HG02678 (cell line): ENCODE measurements at regions not wholly inside any gene's neighbourhood (a gene's known extent, or its start where the extent isn't known, plus 50 kb on each side); places are given as distances from the start of the nearest gene placed in this dataset.

ENCODE experiments used
- ATAC-seq: cut with Tn5 transposase; IDR thresholded peaks from one replicate; pipeline ENCODE4 v1.9.1; 2021; ENCODE audit warnings: mild to moderate bottlenecking, moderate library complexity; ENCODE audit not compliant: unreplicated experiment

DNA sequence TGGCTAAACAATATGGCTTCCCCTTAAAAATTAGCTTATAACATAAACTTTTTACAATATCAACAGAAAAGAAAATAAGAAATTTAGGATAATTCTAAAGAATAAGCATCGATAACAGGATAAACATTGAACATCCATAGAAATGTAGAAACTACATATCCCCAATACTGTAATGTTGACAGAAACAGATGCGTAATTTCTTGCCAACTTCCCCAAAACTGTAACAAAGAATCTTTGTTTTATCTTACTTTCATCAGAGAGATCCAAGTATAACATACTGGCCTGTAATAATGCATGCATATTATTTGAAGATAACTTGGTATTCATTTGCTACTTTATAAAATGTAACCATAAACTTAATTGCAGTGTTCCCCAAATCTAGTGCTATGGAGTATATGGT is 339.9 kb downstream of the ARL4A start:
- no peak for ATAC-seq

DNA sequence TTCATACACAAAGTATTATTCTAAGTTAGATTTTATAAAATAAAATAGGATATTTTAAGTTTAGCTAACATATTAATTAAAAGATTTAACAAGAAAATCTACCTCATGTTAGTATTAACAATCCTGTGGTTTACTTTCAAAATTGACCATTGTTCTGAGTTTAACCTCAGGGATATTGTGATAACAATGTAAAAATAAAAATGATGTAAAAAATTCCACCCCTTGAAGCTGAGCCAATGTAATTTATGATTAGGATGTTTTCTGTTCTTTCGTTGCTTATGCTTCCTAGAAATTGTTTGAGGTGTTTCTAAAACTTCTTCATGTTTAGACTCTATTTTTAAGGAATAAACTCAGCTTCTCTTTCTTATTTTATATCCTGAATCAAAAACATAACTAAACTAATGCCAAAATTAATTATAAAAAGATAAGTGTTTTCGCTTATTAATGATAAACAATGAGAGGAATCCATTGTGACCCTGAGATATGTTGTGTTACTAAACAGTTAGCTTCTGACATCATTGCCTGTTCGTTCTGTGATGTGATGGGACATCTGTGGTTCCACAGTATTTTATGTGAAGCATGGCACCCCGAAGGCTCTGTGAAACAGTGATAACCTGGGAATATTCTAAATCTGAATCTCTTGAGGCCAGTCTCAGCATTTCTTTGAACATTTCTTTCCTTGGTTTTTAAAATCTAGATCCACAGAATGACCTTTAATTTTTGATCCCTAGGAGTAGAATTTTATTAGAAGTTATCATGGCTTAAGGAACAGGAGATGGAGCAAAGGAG is 340.8 kb downstream of the ARL4A start:
- no peak for ATAC-seq

DNA sequence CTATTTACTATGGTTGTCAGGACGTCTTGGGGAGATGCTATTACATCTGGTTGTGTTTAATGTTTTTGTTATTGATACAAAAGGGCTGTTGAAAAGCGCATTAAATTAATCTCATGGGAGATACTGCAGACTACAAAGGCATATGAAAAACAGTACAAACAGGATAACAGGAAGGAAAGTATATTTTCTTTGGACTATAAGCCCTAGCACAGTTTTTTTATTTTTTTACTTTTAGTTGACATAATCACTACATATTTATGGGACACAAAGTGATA is 341.3 kb downstream of the ARL4A start:
- ATAC-seq: no peak

DNA sequence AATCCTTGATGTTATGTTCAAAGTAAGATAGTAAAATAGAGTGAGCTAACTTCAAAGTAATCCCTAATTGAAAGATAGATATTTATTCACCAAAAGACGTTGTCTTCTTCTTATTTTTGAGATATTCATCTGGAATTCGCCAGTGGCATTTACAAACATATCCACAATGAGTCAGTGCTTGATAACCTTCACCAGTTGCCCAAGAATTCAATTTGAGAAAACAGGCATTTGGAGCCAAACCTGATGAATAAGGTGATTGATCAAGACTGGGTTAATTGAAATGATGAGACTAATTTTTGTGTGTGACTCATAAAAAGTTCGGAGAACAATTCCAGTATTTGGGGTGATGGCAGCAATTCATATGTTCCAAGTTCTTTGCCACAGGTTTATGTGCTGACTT is 344.0 kb downstream of the ARL4A start:
- no peak for ATAC-seq

DNA sequence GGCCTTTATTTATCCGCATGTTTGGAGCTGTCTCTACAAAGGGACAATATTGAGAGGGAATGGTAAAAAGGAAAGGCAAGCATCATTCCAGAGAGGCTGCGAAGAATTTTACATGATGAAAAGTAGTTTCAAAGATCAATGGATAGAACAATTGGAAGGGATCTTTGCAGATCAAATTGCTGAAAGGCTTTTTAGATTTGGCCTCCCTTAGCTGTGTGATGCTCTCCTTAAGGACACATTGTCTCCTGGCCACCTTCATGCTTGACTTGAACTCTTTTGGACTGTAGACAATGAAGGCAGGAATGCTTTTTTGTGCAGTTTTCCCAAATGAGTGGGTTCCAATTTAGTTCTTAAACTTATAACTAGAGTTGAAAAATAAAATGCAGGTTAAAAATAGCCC is 344.7 kb downstream of the ARL4A start:
- no peak for ATAC-seq

DNA sequence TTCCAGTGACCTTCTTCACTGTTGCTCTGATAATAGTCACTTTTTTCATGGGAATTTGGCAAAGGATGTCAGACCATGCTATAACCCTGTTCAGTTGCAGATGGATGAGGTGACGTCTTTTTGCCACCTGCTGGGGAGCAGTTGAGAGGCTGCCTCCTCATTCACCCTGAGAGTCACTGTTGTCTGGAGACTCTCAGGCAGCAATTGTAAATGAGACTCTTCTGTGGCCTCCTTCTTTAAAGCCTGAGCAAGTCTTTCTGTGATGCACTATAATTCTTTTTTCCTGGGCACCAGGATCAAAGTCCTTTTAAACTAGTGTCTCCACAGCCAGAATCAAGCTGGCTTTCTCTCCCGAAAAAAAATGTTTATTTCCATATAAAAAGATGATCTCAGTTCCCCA is 345.1 kb downstream of the ARL4A start:
- ATAC-seq: no peak

DNA sequence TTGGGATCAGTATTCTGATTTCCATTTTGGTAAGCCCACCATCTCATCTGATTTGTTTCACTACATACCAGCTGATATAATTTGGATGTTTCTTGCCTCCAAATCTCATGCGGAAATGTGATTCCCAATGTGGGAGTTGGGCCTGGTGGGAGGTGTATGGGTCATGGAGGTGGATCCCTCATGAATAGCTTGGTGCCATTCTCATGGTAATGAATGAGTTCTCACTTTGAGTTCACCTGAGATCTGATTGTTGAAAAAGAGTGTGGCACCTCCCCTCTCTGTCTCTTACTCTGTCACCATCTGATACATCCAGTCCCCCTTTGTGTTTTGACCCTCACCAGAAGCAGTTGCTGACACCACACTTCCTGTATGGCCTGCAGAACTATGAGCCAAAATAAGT is 347.3 kb downstream of the ARL4A start:
- no peak for ATAC-seq

DNA sequence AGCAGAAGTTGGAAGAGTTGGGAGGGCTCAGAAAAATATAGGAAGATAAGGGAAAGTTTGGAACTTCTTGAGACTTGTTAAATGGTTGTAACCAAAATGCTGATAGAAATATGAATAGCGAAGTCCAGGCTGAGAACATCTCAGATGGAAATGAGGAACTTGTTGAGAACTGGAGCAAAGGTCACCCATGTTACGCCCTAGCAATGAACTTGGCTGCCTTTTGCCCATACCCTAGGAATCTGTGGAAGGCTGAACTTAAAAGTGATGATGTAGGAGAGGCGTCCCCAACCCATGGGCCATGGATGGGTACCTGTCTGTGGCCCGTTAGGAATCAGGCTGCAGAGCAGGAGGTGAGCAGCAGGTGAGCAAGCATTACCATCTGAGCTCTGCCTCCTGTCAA is 347.8 kb downstream of the ARL4A start:
- ATAC-seq: no peak

DNA sequence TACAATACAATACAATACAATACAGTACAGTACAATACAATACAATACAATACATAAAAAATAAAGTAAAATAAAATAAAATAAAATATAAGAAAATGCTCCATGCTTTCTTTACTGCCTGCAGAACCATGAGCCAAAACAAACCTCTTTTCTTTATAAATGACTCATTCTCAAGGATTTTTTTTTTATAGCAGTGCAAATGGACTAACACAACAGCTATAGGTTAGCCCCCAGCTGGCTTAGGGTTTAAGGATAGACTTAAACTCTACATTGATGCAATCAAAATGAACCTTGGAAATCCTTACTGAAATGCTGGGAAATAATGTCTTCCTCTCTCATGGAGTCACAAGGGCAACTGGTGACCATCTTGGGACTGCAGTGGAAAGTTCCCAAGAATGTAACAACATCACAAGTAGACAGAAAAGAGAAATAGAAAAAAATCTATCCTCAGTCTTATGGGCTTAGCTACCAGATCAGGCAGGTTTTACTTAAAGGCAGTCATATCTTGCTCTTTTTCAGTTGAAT is 348.9 kb downstream of the ARL4A start:
- ATAC-seq: no peak

DNA sequence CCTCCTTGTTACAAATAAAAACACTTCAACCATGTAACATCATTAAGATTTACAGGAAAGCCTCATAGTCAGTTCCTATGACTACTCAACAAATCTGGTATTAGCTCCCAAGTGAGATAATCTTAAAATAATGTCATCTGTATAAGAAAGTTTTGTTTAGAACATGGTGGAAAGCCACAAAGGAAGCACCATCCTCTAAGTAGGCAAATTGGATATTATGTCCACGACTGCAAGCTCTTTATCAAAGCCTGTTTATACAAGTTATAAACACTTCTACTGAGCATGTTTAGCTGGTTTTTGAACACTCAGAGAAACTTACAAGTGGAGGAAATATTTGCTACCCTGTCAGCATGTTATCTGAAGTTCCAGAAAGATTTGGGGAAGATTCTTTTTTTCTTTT is 349.8 kb downstream of the ARL4A start:
- ATAC-seq: no peak

DNA sequence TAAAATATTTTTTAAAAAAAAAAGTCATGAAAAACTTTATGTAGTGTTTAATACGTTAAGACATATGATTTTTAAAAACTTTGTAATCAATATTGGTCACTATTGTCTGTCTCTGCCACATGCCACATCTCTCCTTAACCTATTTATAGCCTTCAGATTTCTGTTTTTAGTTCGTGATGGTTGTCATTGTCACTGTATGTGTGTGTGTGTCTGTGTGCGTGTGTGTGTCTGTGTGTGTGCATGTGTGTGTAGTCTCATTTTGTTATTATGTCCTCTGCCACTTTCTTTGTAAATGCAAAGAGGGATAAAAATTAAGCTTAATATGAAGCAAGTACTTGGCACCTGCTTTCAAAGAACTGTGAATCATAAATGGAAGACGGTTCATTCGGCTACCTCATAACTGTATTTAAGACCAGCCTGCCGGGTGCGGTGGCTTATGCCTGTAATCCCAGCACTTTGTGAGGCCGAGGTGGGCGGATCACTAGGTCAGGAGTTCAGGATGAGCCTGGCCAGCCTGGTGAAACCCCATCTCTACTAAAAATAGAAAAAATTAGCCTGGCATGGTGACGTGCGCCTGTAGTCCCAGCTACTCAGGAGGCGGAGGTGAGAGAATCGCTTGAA is 354.0 kb downstream of the ARL4A start:
- no peak for ATAC-seq

DNA sequence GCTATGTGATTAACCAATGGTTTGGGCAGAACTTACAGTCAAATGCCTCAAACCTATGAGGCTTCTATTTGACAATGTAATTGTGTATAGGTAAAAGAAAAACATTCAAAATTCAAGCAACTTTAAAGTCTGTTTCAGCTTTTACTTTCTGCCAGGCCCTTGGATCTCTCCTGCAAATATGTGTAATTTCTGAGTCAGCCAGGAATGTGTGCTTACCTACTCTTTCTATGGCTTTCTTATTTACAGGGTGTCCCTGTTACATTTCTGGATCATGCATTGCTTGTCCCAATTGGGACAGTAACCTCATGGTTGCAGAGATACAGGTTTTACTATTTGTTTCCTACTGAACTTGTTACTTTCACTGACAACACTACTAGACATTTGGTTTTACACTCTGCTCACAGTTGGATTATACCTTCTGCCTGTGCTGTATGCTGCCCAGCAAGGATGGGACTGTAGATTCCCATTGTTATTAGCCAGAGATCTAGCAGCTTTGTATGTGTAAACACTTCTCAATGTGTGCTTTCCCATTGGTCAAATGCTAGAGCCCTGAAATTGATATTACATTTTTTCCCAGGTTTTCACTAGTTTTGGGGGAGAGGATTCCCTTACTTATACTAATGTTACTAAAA is 355.3 kb downstream of the ARL4A start:
- no peak for ATAC-seq

DNA sequence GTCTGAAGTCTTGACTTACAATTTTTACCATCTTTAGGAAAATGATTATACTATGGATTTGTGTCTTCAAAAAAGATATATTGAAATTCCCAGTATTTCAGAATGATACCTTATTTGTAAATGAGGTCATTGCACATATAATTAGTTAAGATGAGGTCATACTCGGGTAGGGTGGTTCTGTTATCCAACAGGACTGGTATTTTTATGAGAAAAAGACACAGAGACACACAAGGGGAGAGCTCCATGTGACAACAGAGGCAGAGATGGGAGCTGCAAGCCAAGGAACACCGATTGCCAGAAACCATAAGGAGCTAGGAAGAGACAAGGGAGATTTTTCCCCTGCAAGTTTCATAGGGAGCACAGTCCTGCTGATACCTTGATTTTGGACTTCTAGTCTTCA is 356.9 kb downstream of the ARL4A start:
- ATAC-seq: no peak

DNA sequence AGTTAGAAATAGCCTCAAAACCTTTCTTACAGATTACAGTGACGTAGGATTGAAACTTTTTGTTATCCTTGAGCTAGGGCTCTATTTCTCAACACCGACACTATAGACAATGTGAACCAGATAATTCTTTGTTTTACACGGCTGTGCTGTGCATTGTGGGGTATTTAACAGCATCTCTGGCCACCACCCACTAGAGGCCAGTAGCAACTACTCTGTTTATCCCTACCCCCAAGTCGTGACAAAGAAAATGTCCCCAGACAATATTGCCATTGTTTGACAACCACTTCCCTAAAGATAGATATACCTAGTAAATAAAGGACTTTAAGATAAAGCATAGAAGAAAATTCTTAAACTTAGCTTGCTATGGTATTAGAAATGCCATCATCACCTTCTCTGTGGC is 359.6 kb downstream of the ARL4A start:
- ATAC-seq: peak; percentile 56

DNA sequence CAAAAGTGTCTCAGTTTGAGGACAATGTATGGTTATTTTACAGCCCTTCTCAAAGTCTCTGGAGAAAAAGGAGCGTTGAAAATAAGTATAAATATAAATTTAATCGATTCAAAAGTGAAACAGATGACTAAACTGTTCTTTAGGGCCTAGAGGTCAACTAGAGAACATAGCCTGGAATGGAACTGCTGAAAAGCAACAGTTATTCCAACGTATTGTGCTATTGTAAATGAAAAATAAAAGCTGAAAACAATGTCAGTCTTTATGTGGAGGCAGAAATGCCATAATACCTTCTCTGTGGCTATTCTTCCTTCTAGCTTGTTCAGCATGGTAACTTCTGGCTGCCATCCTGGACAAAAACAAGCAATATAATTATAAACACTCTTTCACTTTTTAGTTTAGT is 362.5 kb downstream of the ARL4A start:
- ATAC-seq: no peak

DNA sequence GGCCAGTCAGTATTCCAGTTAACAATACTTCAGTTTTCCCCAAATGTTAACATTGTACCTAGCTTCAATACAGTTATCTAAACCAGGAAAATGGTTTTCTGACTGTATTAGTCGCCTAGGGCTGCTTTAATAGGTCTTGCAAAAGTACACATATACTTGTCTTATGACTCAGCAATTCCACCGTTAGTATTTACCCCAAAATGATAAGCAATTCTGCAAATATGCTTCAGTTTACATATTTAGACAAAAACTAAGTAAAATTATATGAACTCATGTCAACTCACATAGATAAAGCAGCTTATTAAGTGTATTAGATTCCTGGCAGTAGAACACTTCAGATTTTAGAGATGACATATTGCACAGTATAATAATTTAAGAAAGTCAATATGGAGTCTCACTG is 363.3 kb downstream of the ARL4A start:
- ATAC-seq: no peak

DNA sequence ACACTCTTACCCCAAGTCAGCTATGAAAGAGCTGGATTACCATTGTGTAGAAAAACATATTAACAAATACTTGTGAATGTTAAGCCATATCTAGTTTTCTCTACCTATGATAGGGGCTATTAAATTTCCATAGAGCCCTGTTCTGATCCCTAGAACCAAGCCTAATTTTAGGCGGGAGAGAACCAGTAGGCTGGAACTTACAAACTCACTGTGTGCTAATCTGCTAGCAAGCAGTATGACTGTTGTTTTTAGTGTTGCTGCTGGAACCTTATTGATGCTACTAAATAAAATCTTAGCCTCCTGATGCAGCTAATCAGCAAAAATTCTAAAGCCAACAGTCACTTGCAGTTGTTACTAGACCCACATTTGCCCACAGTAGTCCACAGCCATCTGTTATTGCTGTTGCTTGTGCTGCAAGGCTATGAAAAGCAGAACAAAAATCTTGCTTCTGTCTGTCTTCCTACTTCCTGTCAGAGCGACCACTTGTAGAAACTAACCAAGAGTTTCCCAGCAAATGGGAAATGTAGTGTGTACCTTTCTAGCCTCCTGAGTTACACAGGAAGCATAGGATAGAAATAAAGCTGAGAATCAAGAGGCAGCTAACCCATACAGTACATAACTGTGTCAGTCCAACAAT is 368.4 kb downstream of the ARL4A start:
- ATAC-seq: peak; percentile 32

DNA sequence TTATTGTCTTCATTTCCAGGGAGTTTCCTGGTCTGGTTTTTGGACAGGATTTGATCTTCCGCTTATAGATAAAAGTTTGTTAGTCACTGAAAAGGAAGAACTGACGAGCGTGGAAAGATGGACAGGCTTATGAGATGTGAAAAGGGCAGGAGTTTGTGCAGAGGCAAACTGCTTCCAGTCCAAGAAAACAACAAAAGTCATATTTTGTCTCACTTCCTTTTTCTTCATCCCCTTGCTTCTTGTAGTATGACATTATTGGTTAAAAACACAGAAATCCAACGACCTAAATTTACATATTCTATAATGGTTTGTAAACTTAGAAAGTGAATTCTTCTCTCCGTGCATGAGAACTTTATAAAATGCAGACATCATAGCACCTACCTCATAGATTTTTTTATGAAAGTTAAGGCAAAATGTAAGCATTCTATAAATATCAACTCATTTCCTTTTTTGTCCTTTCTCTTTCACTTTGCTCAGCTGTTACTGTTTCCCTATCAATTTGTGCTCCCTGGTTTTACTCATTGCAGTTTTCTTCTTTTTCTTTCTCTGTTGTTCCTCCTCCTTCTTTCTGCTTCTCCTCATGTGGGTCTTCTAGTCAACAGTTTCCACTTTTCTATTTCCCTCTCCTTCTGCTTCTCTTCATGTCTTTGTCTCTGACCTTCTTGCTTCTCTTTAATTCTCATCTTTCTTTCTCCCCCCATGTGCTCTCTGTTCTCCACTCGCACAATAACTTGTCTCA is 370.2 kb downstream of the ARL4A start:
- ATAC-seq: peak; percentile 93

DNA sequence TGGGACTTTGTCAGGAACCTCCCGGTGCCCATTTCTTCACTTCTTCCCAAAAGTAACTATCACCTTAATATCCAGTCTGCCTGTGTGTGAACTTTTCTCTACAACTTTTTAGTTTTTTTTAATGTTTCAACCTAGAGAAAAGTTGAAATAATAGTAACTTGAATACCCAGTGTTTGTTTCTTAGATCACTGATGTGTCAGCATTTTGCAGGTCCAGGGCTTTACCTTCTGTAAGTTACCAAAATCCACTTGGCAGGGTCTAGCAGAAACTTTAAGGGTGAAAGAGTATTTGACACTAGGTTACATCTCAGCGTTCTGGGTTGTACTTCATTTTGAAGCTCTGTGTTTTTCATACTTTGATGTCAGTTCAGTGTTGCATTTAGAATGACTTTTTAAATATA is 372.7 kb downstream of the ARL4A start:
- no peak for ATAC-seq

DNA sequence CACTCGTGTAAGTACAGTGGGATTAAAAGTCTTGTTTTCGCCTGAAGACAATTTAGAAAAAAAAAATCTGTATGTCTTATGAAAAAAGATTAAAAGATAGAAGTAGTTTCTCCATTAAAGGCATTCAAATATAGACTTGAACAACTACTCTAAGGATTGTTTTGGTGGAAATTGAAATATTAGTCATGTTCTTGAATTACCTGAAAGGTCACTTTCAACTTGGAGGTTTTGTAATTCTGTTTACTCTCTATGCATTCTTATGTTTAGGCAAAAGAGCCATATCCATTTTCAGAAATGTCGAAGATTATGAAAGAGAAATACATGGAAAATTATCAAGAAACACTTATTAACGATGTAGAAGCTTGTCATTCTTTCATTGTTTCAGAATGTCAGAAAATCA is 373.7 kb downstream of the ARL4A start:
- ATAC-seq: no peak

DNA sequence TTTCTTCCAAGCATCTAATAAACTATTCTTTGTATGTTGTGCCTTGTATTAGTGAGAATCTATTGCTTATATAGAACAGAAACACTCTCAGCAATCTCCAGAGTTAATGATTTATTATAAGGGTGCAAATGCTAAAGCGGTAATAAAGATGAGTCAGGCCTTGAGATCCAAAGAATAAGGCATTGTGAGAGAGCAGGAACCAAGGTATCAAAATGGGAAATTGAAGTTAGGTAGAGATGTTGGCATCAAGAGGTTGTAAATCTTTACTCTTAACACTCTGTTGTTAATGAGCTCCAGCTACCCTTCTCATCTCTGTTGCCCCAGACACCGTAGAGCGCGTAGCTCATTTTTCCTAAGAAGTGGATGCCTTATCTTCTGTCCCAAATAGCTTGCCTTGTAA is 375.2 kb downstream of the ARL4A start:
- ATAC-seq: no peak
